T-cell (primary cell): ENCODE measurements at regions not wholly inside any gene's neighbourhood (a gene's known extent, or its start where the extent isn't known, plus 50 kb on each side); places are given as distances from the start of the nearest gene placed in this dataset.
"Not testable (repeated sequence)": the region's sequence is repeated elsewhere in the genome, so short reads cannot be mapped to it uniquely, and the experiment has no call there.

Experiments used
- ATAC-seq, 4 experiments: fragments of 200-7000 bp in 3 of 4; fragments of 150-1000 bp in 1 of 4; cut with Tn5 transposase; replicated peaks in 1 of 4; 1 replicate in 3 of 4; 2 replicates in 1 of 4; pipeline ENCODE4 v1.10.0; 2021; ENCODE audit warnings: moderate library complexity in 3 of 4, mild to moderate bottlenecking in 2 of 4, moderate number of reproducible peaks in 1 of 4
- CTCF ChIA-PET, 2 donors: fragments of 300-600 bp; sonication (Branson Sonifier 250); formaldehyde crosslinking; loops; one replicate each; lab custom pipeline; 2022; ENCODE audit warnings: antibody characterized with exemption in 2 of 2; lab: Charles Lee
- POLR2A ChIA-PET, 2 donors: fragments of 300-600 bp; sonication (Branson Sonifier 250); formaldehyde crosslinking; loops; one replicate each; lab custom pipeline; 2022; ENCODE audit warnings: antibody characterized with exemption in 2 of 2; lab: Charles Lee
- DNase-seq, 35 experiments: peaks; one replicate each; pipeline versions ENCODE4 v3.0.0 to v3.0.0-alpha.2; 2013 to 2023
- H3K27ac ChIP-seq: one replicate; pipeline ENCODE4 v1.5.1; 2013; ENCODE audit warnings: low read length
- H3K27me3 ChIP-seq, 2 experiments: replicated peaks in 1 of 2; 1 replicate in 1 of 2; 2 replicates in 1 of 2; pipeline versions ENCODE4 v1.6.1 to v1.7.0; 2013; ENCODE audit warnings: low read length in 1 of 2, mixed read lengths in 1 of 2; ENCODE audit not compliant: control insufficient read depth in 2 of 2, insufficient read depth in 2 of 2; ENCODE audit errors: extremely low read depth in 1 of 2
- H3K36me3 ChIP-seq, 2 donors: 1 replicate in 1 of 2; 2 replicates in 1 of 2; pipeline versions ENCODE4 v1.6.1 to v1.7.0; 2013; ENCODE audit warnings: low read length in 1 of 2; ENCODE audit not compliant: control insufficient read depth in 2 of 2, insufficient read depth in 1 of 2; ENCODE audit errors: extremely low read depth in 1 of 2
- H3K4me1 ChIP-seq, 2 experiments: 1 replicate in 1 of 2; 2 replicates in 1 of 2; pipeline versions ENCODE4 v1.6.1 to v1.7.0; 2013; ENCODE audit warnings: low read length in 2 of 2, mixed read lengths in 1 of 2; ENCODE audit not compliant: insufficient read depth in 2 of 2, control insufficient read depth in 1 of 2; ENCODE audit errors: extremely low read depth in 1 of 2
- H3K4me3 ChIP-seq, 2 donors: 1 replicate in 1 of 2; 2 replicates in 1 of 2; pipeline versions ENCODE4 v1.5.1 to v1.7.0; 2013; ENCODE audit warnings: mild to moderate bottlenecking in 2 of 2, low read length in 1 of 2, moderate library complexity in 1 of 2; ENCODE audit not compliant: control insufficient read depth in 1 of 2; ENCODE audit errors: extremely low read depth in 1 of 2
- H3K9me3 ChIP-seq: 2 replicates; pipeline ENCODE4 v1.7.0; 2013
- H3K27ac Mint-ChIP-seq, 2 donors: one replicate each; pipeline ENCODE4 v1.8.0; 2020 to 2021; ENCODE audit warnings: mild to moderate bottlenecking in 2 of 2, mixed read lengths in 2 of 2
- H3K27me3 Mint-ChIP-seq, 2 donors: one replicate each; pipeline ENCODE4 v1.8.0; 2021 to 2022; ENCODE audit warnings: mixed read lengths in 2 of 2
- H3K36me3 Mint-ChIP-seq: one replicate; pipeline ENCODE4 v1.8.0; 2021; ENCODE audit warnings: mixed read lengths
- H3K4me1 Mint-ChIP-seq, 3 donors: one replicate each; pipeline ENCODE4 v1.8.0; 2020 to 2022; ENCODE audit warnings: mixed read lengths in 3 of 3, mild to moderate bottlenecking in 1 of 3
- H3K4me3 Mint-ChIP-seq, 3 donors: one replicate each; pipeline ENCODE4 v1.8.0; 2020 to 2022; ENCODE audit warnings: mild to moderate bottlenecking in 3 of 3, mixed read lengths in 3 of 3, moderate library complexity in 3 of 3
- H3K9me3 Mint-ChIP-seq, 3 donors: one replicate each; pipeline ENCODE4 v1.8.0; 2020 to 2022; ENCODE audit warnings: mixed read lengths in 3 of 3
- WGBS: methylation state at CpG from one replicate; pipeline ENCODE4 v1.1.5; 2013; ENCODE audit warnings: missing lambda C conversion rate; ENCODE audit not compliant: insufficient coverage; 5-methylcytosine and 5-hydroxymethylcytosine counted together

DNA sequence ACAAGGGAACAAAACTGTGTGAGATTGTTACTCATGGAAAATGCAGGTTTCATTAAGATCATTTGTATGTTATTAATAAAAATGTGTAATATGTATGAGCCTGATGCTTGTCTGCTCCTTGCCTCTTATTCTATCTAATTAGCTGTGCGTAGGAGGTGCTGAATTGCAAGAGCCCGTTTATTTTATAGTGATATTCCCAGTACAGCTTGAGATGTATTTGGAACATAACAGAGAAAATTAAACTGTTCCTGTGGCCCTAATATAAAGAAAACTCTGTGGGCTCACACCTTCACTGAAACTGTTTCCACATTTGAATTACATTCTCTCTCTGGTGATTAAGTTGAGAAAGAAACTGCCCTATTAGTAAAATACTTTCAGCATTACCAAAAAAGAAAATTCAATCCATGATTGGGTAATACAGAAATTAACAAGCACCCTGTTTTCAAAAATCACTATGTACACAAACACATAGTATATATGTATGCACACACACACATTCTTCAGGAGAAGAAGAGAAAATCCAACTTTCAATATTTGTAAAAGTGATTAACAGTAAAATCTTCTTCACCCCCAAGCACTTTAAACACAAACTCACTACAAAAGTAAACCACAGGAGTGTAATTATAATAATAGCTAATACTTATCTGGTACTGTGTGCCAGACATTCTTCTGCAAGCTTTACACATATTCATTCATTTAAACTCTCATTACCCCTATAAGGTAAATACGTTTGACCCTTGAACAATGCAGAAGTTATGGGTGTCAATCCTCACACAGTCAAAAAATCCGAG lies 233.2 kb downstream of the PHLDA1 start:
- Mint-ChIP-seq H3K4me1 (no peaks in the 10 kb centered on the region), H3K36me3 (no peaks in the 10 kb centered on the region), H3K9me3 (no peaks in the 10 kb centered on the region), H3K27me3 (peaks cover 3 to 4% of the 10 kb centered on the region in 2 donors), H3K4me3 (no peak overlapping the region), H3K27ac (no peak overlapping the region)
- CTCF ChIA-PET, result no interaction called here
- H3K27me3 ChIP-seq, result no peaks in the 10 kb centered on the region
- H3K4me3 ChIP-seq, result no peak overlapping the region
- no CpG with 5 or more reads among the region's 4 CpGs for WGBS
- DNase-seq (no peak), ATAC-seq (no peak)
- H3K4me1 ChIP-seq, result no peaks in the 10 kb centered on the region
- no peak overlapping the region for H3K27ac ChIP-seq
- H3K9me3 ChIP-seq, result no peaks in the 10 kb centered on the region
- POLR2A ChIA-PET, result no interaction called here
- no peaks in the 10 kb centered on the region for H3K36me3 ChIP-seq

DNA sequence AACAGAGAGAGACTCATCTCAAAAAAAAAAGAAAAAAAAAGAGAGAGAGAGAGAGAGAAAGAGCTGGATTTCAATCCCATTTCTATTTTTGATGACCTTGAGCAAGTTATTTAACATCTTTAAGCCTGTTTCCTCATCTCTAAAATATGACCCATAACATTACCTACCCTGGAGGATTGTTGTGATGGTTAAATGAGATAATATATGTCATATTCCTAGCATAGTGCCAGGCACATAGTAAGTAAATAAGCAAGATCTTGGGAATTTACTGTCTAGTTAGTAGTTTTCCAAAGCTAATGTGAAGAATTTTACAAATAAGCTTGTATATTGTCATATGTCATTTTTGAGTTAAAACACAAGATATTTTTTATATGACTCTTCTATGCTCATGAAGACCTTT lies 236.5 kb downstream of the PHLDA1 start:
- no peaks in the 10 kb centered on the region for H3K9me3 Mint-ChIP-seq
- DNase-seq, result no peak

DNA sequence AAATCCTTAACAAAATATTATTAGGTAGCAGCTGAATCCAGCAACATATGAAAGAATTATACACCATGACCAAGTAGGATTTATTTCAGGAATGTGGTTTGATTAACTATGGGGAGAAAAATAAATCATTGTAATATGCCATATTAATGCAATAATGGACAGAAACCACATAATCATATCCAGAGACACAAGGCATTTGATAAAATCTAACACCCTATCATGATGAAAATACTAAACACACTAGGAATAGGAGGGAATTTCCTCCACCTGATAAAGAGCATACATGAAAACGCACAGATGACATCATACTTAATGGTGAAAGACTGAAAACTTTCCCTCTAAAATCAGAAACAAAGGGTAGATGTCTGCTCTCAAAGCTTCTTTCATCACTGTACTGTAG lies 238.9 kb downstream of the PHLDA1 start:
- CTCF ChIA-PET, result interaction anchor here in 1 of 2 donors (0.7 kb wide), 1 partner anchor 485 kb away, joined by 4 read pairs; no protein-coding TSS in a partner anchor
- no peaks in the 10 kb centered on the region for H3K9me3 Mint-ChIP-seq
- no peak overlapping the region for H3K4me3 Mint-ChIP-seq
- Histone ChIP-seq H3K9me3 (no peaks in the 10 kb centered on the region), H3K27ac (no peak overlapping the region), H3K4me3 (no peak overlapping the region), H3K27me3 (no peaks in the 10 kb centered on the region), H3K4me1 (no peaks in the 10 kb centered on the region), H3K36me3 (no peaks in the 10 kb centered on the region)
- no peak for DNase-seq
- H3K27ac Mint-ChIP-seq, result no peak overlapping the region
- no peaks in the 10 kb centered on the region for H3K4me1 Mint-ChIP-seq
- peaks cover 0 to 4% of the 10 kb centered on the region in 2 donors for H3K27me3 Mint-ChIP-seq
- no peak for ATAC-seq
- POLR2A ChIA-PET, result no interaction called here
- H3K36me3 Mint-ChIP-seq, result no peaks in the 10 kb centered on the region
- no CpG with 5 or more reads among the region's 1 CpG for WGBS

More for the DNA sequence above, 236.5 kb downstream of the PHLDA1 start:
- H3K9me3 ChIP-seq, result no peaks in the 10 kb centered on the region
- no peaks in the 10 kb centered on the region for H3K4me1 ChIP-seq
- no peak overlapping the region for H3K27ac ChIP-seq
- Mint-ChIP-seq H3K27ac (no peak overlapping the region), H3K4me1 (no peaks in the 10 kb centered on the region), H3K4me3 (no peak overlapping the region), H3K36me3 (no peaks in the 10 kb centered on the region), H3K27me3 (no peaks in the 10 kb centered on the region)
- H3K27me3 ChIP-seq, result no peaks in the 10 kb centered on the region
- H3K4me3 ChIP-seq, result no peak overlapping the region
- POLR2A ChIA-PET, result no interaction called here
- no peak for ATAC-seq
- CTCF ChIA-PET, result interaction anchor here in 1 of 2 donors (0.5 to 0.8 kb wide), 3 partner anchors 10 to 193 kb away, joined by 3 to 6 read pairs (median 4); no protein-coding TSS in a partner anchor
- no peaks in the 10 kb centered on the region for H3K36me3 ChIP-seq

DNA sequence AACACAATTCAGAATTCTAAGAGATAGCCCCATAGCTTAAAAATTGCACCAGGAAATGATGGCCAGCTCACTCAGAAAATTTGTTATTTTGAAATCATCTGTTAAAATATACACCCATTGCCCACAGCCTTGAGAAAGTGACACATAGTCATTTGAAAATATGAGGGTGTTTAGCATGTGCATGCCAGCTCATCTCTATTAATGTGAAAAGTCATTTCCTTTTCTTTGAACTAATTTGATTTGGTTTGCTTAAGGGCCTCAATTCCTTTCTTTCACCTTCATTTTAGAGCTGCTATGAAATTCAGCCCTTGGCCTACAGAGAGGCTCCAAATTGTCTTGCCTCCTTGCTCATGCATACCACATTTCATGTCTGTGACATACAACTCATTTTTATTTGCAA lies 241.4 kb downstream of the PHLDA1 start:
- DNase-seq (no peak), ATAC-seq (no peak)
- Mint-ChIP-seq H3K9me3 (no peaks in the 10 kb centered on the region), H3K4me3 (no peak overlapping the region), H3K27me3 (peaks cover 0 to 4% of the 10 kb centered on the region in 2 donors), H3K27ac (no peak overlapping the region), H3K4me1 (no peaks in the 10 kb centered on the region), H3K36me3 (no peaks in the 10 kb centered on the region)
- H3K4me3 ChIP-seq, result no peak overlapping the region
- CTCF ChIA-PET, result no interaction called here
- POLR2A ChIA-PET, result interaction anchor here in 1 of 2 donors (0.6 kb wide), 1 partner anchor 314 kb away, joined by 4 read pairs; no protein-coding TSS in a partner anchor
- H3K27ac ChIP-seq, result no peak overlapping the region
- H3K27me3 ChIP-seq, result no peaks in the 10 kb centered on the region
- no peaks in the 10 kb centered on the region for H3K36me3 ChIP-seq
- no peaks in the 10 kb centered on the region for H3K4me1 ChIP-seq
- no peaks in the 10 kb centered on the region for H3K9me3 ChIP-seq

DNA sequence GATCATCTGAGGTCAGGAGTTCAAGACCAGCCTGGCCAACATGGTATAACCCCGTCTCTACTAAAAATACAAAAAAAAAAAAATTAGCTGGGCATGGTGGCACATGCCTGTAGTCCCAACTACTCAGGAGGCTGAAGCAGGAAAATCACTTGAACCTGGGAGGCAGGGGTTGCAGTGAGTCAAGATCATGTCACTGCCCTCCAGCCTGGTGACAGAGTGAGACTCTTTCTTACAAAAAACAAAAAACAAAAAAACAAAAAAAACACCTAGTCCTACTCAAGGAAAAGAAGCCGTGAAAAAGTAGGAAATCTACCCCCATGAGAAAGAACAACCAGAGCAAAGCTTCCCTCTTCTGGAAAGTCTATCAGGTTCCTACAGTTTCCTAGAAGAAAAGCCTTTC lies 244.4 kb downstream of the PHLDA1 start:
- H3K4me1 Mint-ChIP-seq, CTCF ChIA-PET, H3K4me3 ChIP-seq, DNase-seq, H3K9me3 Mint-ChIP-seq, H3K27me3 Mint-ChIP-seq, POLR2A ChIA-PET, H3K4me3 Mint-ChIP-seq, ATAC-seq, H3K9me3 ChIP-seq, H3K4me1 ChIP-seq, H3K36me3 ChIP-seq, H3K27ac ChIP-seq, H3K27ac Mint-ChIP-seq, H3K36me3 Mint-ChIP-seq, H3K27me3 ChIP-seq: not testable (repeated sequence)
- WGBS, result no CpG with 5 or more reads among the region's 2 CpGs

DNA sequence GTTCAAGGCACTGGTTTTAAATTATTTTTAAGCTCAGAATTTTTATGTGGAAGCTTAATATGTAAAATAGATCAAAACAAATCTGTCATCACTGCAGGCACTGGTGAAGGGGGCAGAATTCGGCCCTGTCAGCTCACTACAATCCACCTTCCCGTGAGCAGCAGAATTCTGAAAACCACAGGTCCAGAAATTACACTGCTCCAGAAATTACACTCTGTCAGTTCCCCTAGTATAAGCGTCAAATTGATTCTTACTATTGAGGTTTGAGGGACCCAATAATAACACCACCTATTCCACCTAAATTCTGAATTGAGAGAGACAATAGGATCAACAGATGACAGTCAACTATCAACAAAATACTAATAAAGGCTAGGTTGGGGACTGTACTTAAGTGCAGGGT lies 245.5 kb downstream of the PHLDA1 start:
- no peak overlapping the region for H3K27ac ChIP-seq
- DNase-seq (no peak), ATAC-seq (no peak)
- H3K4me1 ChIP-seq, result no peaks in the 10 kb centered on the region
- Mint-ChIP-seq H3K4me3 (no peak overlapping the region), H3K9me3 (no peaks in the 10 kb centered on the region), H3K27ac (no peak overlapping the region), H3K4me1 (peaks cover 0 to 8% (median 4%) of the 10 kb centered on the region in 3 donors), H3K27me3 (peaks cover 0 to 4% of the 10 kb centered on the region in 2 donors), H3K36me3 (no peaks in the 10 kb centered on the region)
- ChIA-PET POLR2A (no interaction called here), CTCF (no interaction called here)
- no peaks in the 10 kb centered on the region for H3K36me3 ChIP-seq
- no peaks in the 10 kb centered on the region for H3K9me3 ChIP-seq
- no peaks in the 10 kb centered on the region for H3K27me3 ChIP-seq
- H3K4me3 ChIP-seq, result no peak overlapping the region
- 60% methylated on average over 1 of the region's 3 CpGs for WGBS
